OCI-LY1 (cell line): ENCODE measurements at regions not wholly inside any gene's neighbourhood (a gene's known extent, or its start where the extent isn't known, plus 50 kb on each side); places are given as distances from the start of the nearest gene placed in this dataset.

ENCODE experiments used
- H2AFZ ChIP-seq: fragments of 200-600 bp; sonication (generic), shearing (Covaris generic); 2 replicates; pipeline ENCODE4 v1.6.0; 2014; ENCODE audit warnings: antibody characterized with exemption, mild to moderate bottlenecking, low read length
- H3F3A ChIP-seq: fragments of 200-600 bp; sonication (generic), shearing (Covaris generic); 2 replicates; pipeline ENCODE4 v1.6.0; 2014; ENCODE audit warnings: mild to moderate bottlenecking, antibody characterized with exemption, low read length, moderate library complexity; ENCODE audit not compliant: insufficient read depth
- H3K27ac ChIP-seq: fragments of 200-600 bp; sonication (generic); 2 replicates; pipeline ENCODE4 v1.5.1; 2014; ENCODE audit warnings: low read length, mixed run types, mild to moderate bottlenecking, low read depth; ENCODE audit not compliant: poor library complexity, severe bottlenecking
- H3K27me3 ChIP-seq: fragments of 200-600 bp; sonication (generic); 2 replicates; pipeline ENCODE4 v1.6.0; 2014; ENCODE audit warnings: antibody characterized with exemption, mild to moderate bottlenecking, low read length, moderate library complexity; ENCODE audit not compliant: insufficient read depth
- H3K36me3 ChIP-seq: fragments of 200-600 bp; sonication (generic); 2 replicates; pipeline ENCODE4 v1.6.1; 2014; ENCODE audit warnings: mild to moderate bottlenecking, antibody characterized with exemption, low read length, moderate library complexity, mixed read lengths; ENCODE audit not compliant: insufficient read depth
- H3K4me1 ChIP-seq: fragments of 200-600 bp; sonication (generic); 2 replicates; pipeline ENCODE4 v1.5.1; 2014; ENCODE audit warnings: mild to moderate bottlenecking, low read length, moderate library complexity; ENCODE audit not compliant: insufficient read depth, severe bottlenecking
- H3K4me2 ChIP-seq: fragments of 200-600 bp; sonication (generic), shearing (Covaris generic); 2 replicates; pipeline ENCODE4 v1.6.1; 2014; ENCODE audit warnings: low read length
- H3K4me3 ChIP-seq: fragments of 200-600 bp; sonication (generic); 2 replicates; pipeline ENCODE4 v1.5.1; 2014; ENCODE audit warnings: low read length, low read depth, mild to moderate bottlenecking, mixed read lengths; ENCODE audit not compliant: poor library complexity, severe bottlenecking
- H3K79me2 ChIP-seq: fragments of 200-600 bp; shearing (Covaris generic); 2 replicates; pipeline ENCODE4 v1.6.1; 2016; ENCODE audit warnings: mixed run types, low read length, mixed read lengths; ENCODE audit not compliant: insufficient read depth
- H3K9ac ChIP-seq: fragments of 200-600 bp; sonication (generic), shearing (Covaris generic); 2 replicates; pipeline ENCODE4 v1.6.1; 2014; ENCODE audit warnings: mild to moderate bottlenecking, low read length, mixed read lengths
- H3K9me2 ChIP-seq: fragments of 200-600 bp; sonication (generic), shearing (Covaris generic); 2 replicates; pipeline ENCODE4 v1.6.1; 2014; ENCODE audit warnings: low read depth, mild to moderate bottlenecking, low read length, mixed read lengths
- H3K9me3 ChIP-seq: fragments of 200-600 bp; shearing (Covaris generic); 2 replicates; pipeline ENCODE4 v1.6.1; 2014; ENCODE audit warnings: low read length, mixed read lengths
- H4K20me1 ChIP-seq: fragments of 200-600 bp; sonication (generic), shearing (Covaris generic); 2 replicates; pipeline ENCODE4 v1.6.0; 2016; ENCODE audit warnings: mild to moderate bottlenecking, low read length; ENCODE audit not compliant: insufficient read depth
- CTCF ChIP-seq: fragments of 200-600 bp; sonication (generic), shearing (Covaris generic); IDR thresholded peaks from 2 replicates; pipeline ENCODE4 v1.5.1; 2017; ENCODE audit warnings: mild to moderate bottlenecking, antibody characterized with exemption, low read length, moderate library complexity, mixed read lengths
- EZH2 ChIP-seq: fragments of 200-600 bp; sonication (generic), shearing (Covaris generic); IDR thresholded peaks from 2 replicates; pipeline ENCODE4 v1.8.0; 2017; ENCODE audit warnings: borderline replicate concordance, mixed run types, mild to moderate bottlenecking, antibody characterized with exemption, low read length, moderate library complexity, mixed read lengths

DNA sequence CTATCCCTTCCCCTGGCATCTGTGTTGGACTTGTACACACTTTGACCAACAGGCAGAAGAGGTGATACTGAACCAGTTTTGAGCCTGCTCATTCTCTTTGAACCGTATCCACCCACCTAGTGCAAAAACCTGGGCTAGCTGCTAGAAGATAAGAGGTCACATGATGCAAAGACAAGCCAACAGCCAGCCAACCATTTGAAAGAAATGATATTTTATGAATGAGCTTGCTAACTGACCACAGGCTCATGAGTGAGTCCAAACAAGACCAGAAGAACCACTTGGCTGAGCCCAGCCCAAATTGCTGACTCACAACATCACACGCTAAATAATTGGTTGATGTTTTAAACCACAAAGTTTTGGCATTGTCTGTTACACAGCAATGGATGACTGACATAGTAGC, 74.0 kb upstream of the CTNNB1 start:
- H3K27me3 ChIP-seq, result no peaks in the 10 kb centered on the region
- no peaks in the 10 kb centered on the region for H3K9me2 ChIP-seq
- 0 out of 2 replicates have a peak, but pooled peaks cover 5% of the 10 kb centered on the region for H3K9me3 ChIP-seq
- no peak overlapping the region for H3K27ac ChIP-seq
- H3F3A ChIP-seq, result no peaks in the 10 kb centered on the region
- TF ChIP-seq EZH2, result no peak
- no peak for TF ChIP-seq CTCF
- H3K4me2 ChIP-seq, result no peak overlapping the region
- no peaks in the 10 kb centered on the region for H3K4me1 ChIP-seq
- H3K79me2 ChIP-seq, result no peaks in the 10 kb centered on the region
- H4K20me1 ChIP-seq, result no peaks in the 10 kb centered on the region
- no peak overlapping the region for H2AFZ ChIP-seq
- H3K4me3 ChIP-seq, result no peak overlapping the region
- H3K36me3 ChIP-seq, result no peaks in the 10 kb centered on the region
- no peak overlapping the region for H3K9ac ChIP-seq

DNA sequence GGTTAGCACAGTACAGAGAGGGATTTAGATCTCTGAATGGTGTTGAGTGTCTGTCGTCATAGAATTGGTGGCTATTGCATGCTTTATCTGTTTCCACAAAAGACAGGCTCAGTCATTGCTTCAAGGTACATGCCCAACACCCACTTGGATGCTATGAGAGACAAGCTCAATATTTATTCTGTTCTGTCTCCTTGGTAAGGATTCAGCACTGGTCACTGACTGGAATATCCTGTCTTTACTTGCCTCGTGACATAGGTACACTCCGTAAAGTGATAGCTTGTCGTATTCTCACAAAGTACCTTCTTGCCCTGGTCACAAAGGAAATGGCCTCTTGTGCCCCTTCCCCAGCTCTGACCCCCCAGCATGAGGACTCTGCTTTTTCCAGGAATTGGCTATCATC, 72.8 kb upstream of the CTNNB1 start:
- Histone ChIP-seq H3K27me3 (no peaks in the 10 kb centered on the region), H4K20me1 (no peaks in the 10 kb centered on the region), H3K9me3 (0 out of 2 replicates have a peak, but pooled peaks cover 6% of the 10 kb centered on the region), H3F3A (no peaks in the 10 kb centered on the region), H2AFZ (no peak overlapping the region), H3K9me2 (no peaks in the 10 kb centered on the region), H3K79me2 (no peaks in the 10 kb centered on the region), H3K4me2 (no peak overlapping the region), H3K9ac (no peak overlapping the region), H3K36me3 (no peaks in the 10 kb centered on the region), H3K27ac (no peak overlapping the region), H3K4me3 (no peak overlapping the region), H3K4me1 (no peaks in the 10 kb centered on the region)
- TF ChIP-seq CTCF (no peak), EZH2 (no peak)

- Histone ChIP-seq H3K36me3 (no peaks in the 10 kb centered on the region), H2AFZ (no peak overlapping the region), H3K4me2 (no peak overlapping the region), H3K4me1 (no peaks in the 10 kb centered on the region), H3K9me2 (no peaks in the 10 kb centered on the region), H3K9me3 (0 out of 2 replicates have a peak, but pooled peaks cover 6% of the 10 kb centered on the region), H4K20me1 (no peaks in the 10 kb centered on the region), H3F3A (no peaks in the 10 kb centered on the region), H3K79me2 (no peaks in the 10 kb centered on the region), H3K4me3 (no peak overlapping the region), H3K27ac (no peak overlapping the region), H3K9ac (no peak overlapping the region), H3K27me3 (no peaks in the 10 kb centered on the region)
- TF ChIP-seq EZH2 (no peak), CTCF (no peak)
Measured at GRCh38 chr3:41126961-41127360, 72.3 kb upstream of the CTNNB1 start.
